ENCODE measurements at regions not wholly inside any gene's neighbourhood (a gene's known extent, or its start where the extent isn't known, plus 50 kb on each side); places are given as distances from the start of the nearest gene placed in this dataset.

GRCh38 chr17:54745862-54746261 lies 154.8 kb upstream of the TOM1L1 start:
- no peak for DNase-seq

GRCh38 chr17:54749157-54749556 lies 151.5 kb upstream of the TOM1L1 start:
- no peak for DNase-seq

DNA sequence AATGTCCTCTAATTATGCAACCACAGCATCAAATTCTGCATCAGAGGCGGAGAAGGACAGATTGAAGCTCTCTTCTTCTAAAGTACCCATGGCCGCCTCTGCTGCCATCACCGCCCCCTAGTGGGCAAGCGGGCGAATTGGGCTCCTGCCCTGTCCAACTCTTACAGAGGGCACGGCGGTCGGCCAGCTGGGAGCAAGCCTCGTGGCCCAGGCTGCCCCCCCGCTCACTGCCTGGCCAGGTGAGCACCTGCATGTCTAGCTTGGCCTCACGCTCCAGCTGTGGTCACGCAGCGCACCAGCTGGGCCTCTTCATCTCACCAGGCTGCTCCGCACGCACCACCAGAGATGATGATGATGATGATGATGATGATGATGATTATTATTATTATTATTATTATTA lies 146.1 kb upstream of the TOM1L1 start:
- no peak for DNase-seq

GRCh38 chr17:54760836-54761235 lies 139.8 kb upstream of the TOM1L1 start:
- no peak for DNase-seq

- DNase-seq, result no peak
Measured at GRCh38 chr17:54770836-54771235, 129.8 kb upstream of the TOM1L1 start.

- no peak for DNase-seq
Measured at GRCh38 chr17:54771409-54771915, 129.2 kb upstream of the TOM1L1 start.

GRCh38 chr17:54780238-54780637 lies 120.4 kb upstream of the TOM1L1 start:
- no peak for DNase-seq

DNA sequence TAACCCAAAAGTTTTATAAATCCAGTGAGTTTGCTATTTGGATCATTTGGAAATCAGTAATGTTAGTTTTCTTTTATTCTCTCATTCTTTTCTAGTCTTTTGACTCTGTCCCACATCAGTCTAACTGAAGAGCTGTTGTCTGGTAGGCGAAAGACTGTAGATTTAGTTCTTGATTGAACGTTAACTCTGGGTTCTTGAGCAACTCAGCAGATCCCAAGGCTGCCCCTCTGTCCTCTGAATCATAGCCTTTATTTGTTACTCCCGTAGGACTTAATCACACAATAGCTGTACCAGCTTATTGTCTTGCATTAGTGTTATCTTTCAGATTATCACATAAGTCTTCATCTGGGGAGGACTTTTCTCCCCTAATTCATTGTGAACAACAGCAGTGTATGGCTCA lies 119.3 kb upstream of the TOM1L1 start:
- no peak for DNase-seq

DNA sequence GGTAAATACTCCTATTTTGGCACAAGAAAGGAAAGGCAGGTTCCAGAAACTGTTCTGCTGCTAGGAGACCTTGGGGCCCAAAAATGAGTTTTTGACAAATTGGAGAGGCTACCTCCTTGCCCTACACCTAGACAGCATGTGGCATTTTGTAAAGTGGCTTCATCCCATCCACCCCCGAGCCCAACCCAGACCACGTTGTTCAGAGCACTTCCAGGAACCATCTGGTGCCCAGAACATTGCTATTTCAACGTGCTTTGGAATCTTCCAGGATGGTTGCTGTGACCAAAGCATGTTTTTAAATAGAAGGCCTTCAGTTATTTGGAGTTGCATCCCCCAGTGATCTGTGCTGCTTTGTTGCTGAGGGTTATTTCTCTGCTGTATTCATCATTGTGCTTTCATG lies 116.3 kb upstream of the TOM1L1 start:
- no peak for DNase-seq

GRCh38 chr17:54785643-54786268 lies 114.9 kb upstream of the TOM1L1 start:
- DNase-seq, result no peak

GRCh38 chr17:54789101-54789880 lies 111.4 kb upstream of the TOM1L1 start:
- DNase-seq, result no peak

GRCh38 chr17:54793271-54793670 lies 107.4 kb upstream of the TOM1L1 start:
- no peak for DNase-seq

DNA sequence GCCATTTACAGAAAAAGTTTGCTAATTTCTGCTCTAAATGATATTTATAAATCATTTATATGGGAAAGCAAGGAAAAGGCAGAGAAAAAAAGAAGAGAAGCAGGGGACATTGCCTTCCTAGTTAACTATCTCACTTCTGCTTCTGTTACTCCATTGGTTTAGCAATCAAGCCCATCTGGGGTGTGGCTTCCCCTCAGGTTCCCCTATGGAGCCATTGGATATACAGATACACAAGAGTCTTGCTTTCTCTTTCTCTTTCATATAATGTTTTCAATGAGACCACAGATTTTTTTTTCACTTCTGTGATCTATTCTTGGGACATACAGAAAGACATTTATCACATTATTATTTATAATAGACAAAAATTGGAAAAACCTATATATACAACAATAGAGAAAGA lies 105.6 kb upstream of the TOM1L1 start:
- no peak for DNase-seq

GRCh38 chr17:54807331-54807730 lies 93.3 kb upstream of the TOM1L1 start:
- DNase-seq, result no peak

DNA sequence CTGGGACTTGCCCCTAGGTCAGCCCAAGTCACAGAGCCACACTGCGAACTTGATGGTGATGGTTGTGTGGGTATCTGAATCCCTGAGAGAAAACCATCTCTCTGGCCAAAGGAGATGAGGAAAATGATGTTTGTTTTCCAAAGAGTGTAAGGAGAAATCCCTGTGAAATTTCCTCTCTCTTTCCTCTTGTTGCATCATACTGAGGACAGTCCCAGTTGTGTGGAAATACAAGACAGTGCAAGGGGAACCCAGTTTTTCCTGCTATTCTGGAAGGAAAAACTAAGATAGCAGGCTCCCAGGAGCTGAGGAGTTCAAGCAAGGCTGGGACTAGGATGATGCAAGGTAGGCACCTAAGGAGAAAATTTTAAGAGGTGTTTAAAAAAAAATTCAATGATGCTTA lies 86.8 kb upstream of the TOM1L1 start:
- DNase-seq, result no peak

GRCh38 chr17:54814371-54814770 lies 86.3 kb upstream of the TOM1L1 start:
- no peak for DNase-seq

DNA sequence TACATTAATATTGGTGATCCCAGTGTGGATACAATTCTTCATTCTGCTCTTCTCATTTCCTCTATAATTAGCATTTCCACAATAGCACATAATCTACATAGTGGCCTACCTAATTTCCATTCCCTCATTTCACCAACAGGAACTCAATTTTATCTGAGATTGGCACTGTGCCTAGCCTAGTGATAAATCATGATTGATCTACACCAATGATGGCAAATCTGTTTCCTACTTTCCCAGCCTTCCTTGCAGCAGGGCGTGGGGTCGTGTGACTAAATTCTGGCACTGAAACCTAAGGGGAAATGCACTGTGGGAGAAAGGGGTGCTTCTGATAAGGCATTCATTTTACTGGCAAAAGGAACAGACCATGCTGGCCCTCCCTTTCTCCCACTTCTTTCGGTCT lies 66.6 kb upstream of the TOM1L1 start:
- no peak for DNase-seq

GRCh38 chr17:54835015-54835414 lies 65.6 kb upstream of the TOM1L1 start:
- DNase-seq, result no peak

GRCh38 chr17:54836723-54837462 lies 63.8 kb upstream of the TOM1L1 start:
- DNase-seq, result no peak

DNA sequence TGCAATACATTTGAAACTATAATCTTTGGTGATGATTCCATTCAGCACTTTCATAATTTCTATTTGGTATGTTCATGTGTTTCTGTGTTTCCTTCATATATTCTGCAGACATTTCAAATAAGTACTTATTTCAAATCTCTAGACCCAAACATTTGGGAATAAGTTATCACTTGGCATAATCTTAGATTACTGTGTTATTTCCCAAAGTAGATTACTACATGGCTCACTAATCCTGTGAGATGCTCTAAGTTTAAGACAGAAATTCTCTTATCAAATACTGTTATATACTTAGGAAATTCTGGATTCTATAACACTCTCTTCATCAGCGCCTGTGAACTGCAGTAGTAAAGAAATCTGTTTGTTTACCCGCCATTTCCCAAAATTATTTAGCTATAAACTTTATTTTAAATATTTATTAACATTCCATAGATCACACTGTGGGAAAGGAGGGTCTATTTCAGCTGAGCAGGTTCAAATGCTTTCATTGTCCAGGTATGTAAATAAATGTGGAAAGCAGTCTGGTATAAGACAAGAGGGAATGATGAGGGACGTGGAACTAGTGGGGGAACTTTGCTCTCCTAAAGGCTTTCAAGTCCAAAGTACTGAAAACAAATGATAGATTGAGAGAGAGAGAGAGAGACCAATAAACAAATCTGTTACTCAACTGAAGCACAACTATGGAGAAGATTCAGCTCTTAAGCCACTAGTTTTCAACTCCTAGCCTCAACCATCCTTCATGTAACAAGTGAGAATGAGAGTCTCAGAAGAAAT lies 61.8 kb upstream of the TOM1L1 start:
- DNase-seq, result no peak

GRCh38 chr17:54839447-54839846 lies 61.2 kb upstream of the TOM1L1 start:
- no peak for DNase-seq

- no peak for DNase-seq
Measured at GRCh38 chr17:54840885-54841591, 59.6 kb upstream of the TOM1L1 start.
